GM10266 (cell line): ENCODE measurements at regions not wholly inside any gene's neighbourhood (a gene's known extent, or its start where the extent isn't known, plus 50 kb on each side); places are given as distances from the start of the nearest gene placed in this dataset.
"Not testable (repeated sequence)": the region's sequence is repeated elsewhere in the genome, so short reads cannot be mapped to it uniquely, and the experiment has no call there.

ENCODE experiments used
- DNase-seq: peaks from one replicate; pipeline ENCODE4 v3.0.0; 2012; ENCODE audit errors: extremely low spot score
- TF ChIP-seq, protein P1 (sequence below): IDR thresholded peaks from 2 replicates; pipeline ENCODE4 v1.5.1; 2012; ENCODE audit warnings: mild to moderate bottlenecking, low read depth; ENCODE audit not compliant: control insufficient read depth, insufficient read depth; ENCODE audit errors: missing control alignments

DNA sequence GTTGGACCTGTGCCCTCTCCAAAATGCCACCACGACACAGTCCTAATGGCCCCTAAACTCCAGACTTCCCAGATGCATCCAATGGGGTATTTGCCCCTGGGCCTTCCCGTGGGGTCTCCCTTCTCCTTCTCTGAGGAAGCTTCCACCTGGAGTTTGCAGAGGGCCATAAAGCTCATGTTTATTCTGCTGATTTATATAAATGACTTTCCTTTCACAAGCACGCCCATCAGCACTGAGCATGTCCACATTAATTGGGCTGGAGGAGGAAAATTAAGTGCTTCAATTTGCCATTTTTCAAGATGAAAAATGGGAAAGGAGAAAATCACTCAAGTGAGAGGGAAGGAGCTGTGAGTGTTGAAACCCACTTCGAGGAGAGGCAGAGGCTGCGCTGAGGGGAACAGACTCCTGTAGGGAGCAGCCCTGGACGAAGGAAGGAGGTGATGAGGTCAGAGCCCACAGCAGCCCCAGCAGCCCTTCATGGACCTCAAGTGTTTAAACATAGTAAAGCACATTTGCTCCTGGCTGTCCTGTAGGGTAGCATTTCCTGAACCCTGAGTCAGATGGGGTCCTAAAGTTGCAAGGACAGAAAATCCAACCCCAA is 434.9 kb upstream of the SULF2 start:
- TF ChIP-seq, protein P1, sequence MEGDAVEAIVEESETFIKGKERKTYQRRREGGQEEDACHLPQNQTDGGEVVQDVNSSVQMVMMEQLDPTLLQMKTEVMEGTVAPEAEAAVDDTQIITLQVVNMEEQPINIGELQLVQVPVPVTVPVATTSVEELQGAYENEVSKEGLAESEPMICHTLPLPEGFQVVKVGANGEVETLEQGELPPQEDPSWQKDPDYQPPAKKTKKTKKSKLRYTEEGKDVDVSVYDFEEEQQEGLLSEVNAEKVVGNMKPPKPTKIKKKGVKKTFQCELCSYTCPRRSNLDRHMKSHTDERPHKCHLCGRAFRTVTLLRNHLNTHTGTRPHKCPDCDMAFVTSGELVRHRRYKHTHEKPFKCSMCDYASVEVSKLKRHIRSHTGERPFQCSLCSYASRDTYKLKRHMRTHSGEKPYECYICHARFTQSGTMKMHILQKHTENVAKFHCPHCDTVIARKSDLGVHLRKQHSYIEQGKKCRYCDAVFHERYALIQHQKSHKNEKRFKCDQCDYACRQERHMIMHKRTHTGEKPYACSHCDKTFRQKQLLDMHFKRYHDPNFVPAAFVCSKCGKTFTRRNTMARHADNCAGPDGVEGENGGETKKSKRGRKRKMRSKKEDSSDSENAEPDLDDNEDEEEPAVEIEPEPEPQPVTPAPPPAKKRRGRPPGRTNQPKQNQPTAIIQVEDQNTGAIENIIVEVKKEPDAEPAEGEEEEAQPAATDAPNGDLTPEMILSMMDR, result no peak
- no peak for DNase-seq

DNA sequence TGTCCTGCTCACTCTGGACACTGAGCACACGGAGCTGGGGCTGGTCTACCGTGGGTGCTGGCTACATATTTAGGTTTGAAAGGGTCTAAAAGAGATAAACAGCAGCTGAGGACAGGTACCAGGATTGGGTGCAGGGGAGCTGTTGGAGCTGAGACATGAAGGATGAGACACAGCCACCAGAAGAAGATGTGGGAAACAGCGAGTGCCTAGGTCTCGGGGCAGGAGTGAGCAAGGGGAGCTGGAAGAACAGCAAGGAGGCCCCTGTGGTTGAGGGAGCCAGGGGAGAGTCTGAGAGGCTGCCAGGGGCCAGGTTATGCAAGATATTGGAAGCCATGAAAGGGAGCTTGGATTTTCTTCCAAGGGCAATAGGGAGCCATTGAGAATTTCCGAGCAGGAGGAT is 434.0 kb upstream of the SULF2 start:
- DNase-seq, result no peak
- TF ChIP-seq, protein P1, result no peak

DNA sequence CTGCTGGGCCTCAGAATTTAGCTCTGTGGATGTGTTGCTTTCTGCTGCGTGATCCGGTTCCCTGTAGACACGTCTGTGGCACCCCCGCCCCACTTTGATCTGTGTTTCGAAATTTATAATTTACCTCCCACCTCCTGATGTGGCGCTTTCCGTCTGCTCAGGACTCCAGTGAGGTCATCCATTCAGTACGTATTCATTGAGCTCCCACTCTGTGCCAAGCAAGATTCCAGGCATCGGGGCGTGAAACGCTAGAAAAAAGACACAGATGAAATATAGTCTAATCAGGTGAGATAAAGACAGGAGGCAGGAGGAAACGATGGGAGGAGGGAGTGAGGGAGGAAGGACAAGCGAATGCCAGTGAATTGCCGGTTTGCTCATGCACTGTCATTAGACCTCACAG is 431.9 kb upstream of the SULF2 start:
- TF ChIP-seq, protein P1, result no peak
- DNase-seq, result no peak

DNA sequence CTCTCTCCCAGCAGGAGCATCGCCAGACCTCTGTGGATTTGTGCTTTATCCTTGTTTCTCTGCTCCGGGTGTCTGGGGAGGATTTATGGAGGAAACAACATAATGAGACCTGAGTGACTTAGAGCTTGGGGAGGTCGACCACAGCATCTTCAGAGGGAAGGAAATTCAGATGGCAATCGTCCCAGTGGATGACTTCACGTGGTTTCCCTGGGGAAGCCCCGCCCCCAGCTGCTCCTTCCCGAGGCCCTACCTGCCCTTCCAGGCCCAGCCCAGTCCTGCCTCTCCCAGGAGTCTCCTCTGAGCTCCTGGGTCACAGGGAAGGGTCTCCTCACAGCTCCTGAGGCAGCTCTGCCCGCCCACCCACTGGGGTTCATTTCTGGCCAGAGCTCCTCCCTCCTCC is 430.3 kb upstream of the SULF2 start:
- TF ChIP-seq, protein P1, result no peak

DNA sequence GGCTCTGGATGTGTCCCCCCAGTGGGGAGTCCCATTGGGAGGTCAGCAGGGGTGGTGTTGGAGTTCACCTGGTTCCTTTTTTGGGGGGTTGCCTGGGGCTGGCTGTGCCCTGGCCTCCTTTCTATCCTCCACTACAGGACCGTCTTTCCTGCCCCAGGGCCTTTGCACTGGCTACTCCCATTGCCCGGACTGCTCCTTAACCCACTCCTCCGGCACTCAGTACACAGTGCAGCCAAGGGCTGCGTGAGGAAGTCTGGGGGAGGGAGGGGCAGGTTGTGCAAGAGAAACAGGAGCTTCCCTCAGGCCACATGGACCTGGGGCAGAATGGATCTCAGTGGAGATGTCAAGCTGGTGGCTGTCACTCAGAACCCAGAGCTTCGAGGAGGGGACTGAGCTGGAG is 429.3 kb upstream of the SULF2 start:
- TF ChIP-seq, protein P1, result no peak
- DNase-seq, result no peak

More for the DNA sequence above, 430.3 kb upstream of the SULF2 start:
- no peak for DNase-seq

DNA sequence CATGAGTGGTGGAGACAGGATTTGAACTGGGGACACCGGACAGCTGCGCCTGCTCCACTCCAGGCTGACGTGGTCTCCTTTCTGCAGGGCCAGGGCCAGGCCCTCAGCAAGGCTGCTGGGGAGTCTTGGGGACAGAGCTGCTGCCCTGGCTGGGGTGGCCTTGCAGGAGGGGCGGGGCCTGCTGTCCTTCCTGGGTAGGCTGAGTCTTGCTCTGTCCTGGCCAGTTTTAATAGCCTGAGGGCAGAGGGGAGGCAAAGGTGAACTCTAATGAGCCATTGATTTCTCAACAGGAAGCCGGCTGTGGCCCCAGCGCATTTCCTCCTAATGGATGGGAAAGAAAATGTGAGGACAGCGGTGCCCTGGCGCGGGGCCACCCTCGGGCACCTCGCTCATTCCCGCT is 428.4 kb upstream of the SULF2 start:
- DNase-seq, result not testable (repeated sequence)

DNA sequence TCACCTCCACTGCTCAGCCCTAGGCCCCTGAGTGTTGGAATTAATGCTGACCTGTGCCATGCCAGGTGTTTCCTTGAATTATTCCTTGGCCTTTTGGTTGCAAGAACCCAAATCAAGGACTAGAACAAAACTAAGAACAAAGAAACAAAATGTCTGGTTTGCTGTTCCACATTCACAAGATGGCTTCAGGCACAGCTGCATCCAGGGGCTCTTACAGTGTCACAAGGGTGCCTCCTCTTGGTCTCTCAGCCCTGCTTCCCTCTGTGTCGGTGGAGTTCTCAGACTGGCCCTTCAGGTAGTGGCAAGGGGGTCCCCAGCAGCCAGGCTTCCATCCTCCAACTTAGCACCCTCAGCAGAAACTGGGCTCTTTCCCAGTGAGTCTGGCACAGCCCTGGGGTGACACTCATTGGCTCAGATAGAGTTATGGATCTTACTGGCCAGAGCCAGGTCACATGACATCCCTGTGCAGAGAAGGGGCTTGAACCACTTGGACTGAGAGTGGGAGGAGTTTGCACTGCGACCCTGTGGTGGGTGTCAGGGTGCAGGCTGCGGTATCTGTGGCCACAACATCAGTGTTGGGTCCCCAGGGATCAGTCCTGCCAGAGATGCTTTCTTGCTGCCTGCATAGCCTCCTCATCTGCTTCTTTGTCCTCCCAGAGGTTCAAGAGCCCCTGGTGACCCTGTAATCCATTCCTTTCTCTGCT is 427.7 kb upstream of the SULF2 start:
- TF ChIP-seq, protein P1, result no peak
- no peak for DNase-seq
